ENCODE measurements at regions not wholly inside any gene's neighbourhood (a gene's known extent, or its start where the extent isn't known, plus 50 kb on each side); places are given as distances from the start of the nearest gene placed in this dataset.

DNA sequence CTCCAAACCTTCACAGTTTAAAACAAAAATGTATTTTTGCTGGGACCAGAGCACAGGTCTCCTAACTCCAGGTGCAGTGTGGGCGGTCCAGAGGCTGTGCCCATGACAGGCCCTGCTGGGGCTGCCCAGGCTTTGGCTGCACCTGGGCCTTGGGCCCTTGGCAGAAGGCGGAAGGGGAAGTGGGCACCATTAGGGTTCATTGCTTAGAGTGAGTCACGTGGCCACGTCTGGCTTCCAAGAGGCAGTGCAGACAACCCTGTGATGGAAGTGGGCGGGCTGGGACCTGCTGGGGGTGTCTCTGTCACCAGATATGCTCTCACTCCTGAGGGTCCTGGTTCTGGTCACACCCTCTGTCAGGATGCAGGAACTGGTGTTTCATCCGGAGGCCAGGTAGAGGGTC is 302.2 kb downstream of the QKI start:
- peak; percentile 30 for DNase-seq (ENCODE audit: low read depth)

DNA sequence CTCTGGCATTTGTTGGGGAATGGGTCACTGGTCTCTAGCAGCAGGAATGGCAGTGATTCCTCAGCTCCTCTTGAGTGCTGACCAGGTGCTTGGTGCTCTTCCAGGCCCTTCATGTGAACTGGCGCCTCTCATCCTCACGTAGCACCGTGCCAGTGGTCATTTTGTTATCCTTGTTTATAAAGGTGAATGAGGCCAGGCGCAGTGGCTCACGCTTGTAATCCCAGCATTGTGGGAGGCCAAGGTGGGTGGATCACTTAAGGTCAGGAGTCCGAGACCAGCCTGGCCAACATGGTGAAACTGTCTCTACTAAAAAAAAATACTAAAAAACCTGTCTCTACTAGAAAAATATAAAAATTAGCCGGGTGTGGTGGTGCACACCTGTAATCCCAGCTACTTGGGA is 301.3 kb downstream of the QKI start:
- DNase-seq (ENCODE audit: low read depth): no peak
- TF ChIP-seq, protein P1, sequence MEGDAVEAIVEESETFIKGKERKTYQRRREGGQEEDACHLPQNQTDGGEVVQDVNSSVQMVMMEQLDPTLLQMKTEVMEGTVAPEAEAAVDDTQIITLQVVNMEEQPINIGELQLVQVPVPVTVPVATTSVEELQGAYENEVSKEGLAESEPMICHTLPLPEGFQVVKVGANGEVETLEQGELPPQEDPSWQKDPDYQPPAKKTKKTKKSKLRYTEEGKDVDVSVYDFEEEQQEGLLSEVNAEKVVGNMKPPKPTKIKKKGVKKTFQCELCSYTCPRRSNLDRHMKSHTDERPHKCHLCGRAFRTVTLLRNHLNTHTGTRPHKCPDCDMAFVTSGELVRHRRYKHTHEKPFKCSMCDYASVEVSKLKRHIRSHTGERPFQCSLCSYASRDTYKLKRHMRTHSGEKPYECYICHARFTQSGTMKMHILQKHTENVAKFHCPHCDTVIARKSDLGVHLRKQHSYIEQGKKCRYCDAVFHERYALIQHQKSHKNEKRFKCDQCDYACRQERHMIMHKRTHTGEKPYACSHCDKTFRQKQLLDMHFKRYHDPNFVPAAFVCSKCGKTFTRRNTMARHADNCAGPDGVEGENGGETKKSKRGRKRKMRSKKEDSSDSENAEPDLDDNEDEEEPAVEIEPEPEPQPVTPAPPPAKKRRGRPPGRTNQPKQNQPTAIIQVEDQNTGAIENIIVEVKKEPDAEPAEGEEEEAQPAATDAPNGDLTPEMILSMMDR (IDR thresholded peaks at IDR 0.05; ENCODE audit: insufficient read depth, low read depth, low read length, missing control alignments): no peak
- no peak overlapping the region for H3K4me3 ChIP-seq (ENCODE audit: low read depth, low read length)

More for the DNA sequence above, 302.2 kb downstream of the QKI start:
- TF ChIP-seq, protein P1 (IDR thresholded peaks at IDR 0.05; ENCODE audit: insufficient read depth, low read depth, low read length, missing control alignments): no peak
- H3K4me3 ChIP-seq (ENCODE audit: low read depth, low read length): no peak overlapping the region

DNA sequence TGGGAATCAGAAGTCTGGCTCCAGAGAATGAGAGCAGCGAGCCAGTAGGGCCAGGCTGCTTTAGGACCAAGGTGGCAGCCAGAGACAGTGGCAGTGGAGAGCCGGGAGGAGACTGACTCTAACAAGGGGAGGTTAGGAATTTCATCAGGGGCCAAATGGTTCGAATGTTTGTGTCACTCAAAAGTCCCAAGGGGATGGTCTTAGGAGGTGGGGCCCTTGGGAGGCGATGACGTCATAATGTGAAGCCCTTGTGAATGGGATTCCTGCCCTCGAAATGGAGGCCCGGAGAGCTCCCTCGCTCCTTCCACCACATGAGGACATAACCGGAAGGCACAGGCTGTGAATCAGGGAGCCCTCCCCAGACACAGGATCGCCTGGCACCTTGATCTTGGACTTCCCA is 299.7 kb downstream of the QKI start:
- DNase-seq (ENCODE audit: low read depth): no peak
- H3K4me3 ChIP-seq (ENCODE audit: low read depth, low read length): no peak overlapping the region
- TF ChIP-seq, protein P1 (IDR thresholded peaks at IDR 0.05; ENCODE audit: insufficient read depth, low read depth, low read length, missing control alignments): no peak

DNA sequence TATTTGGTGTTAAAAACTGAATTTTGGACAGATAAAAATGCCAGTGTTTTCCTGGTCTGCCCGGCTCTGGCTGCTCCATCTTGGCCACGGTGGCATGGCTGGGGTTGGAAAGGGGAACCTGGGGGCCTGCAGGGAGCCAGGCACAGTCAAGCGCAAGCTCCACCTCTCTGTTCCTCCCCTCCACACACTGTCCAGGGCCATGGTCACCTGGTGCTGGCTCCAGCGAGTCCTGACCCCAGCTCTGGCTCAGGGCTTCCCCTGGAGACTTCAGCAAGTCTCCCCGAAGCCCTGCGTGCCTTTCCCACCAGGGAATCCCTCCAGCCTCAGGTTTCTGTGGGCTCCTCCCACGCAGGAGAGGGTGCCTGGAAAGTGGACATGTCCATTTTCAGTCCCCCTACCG is 298.5 kb downstream of the QKI start:
- TF ChIP-seq, protein P1 (IDR thresholded peaks at IDR 0.05; ENCODE audit: insufficient read depth, low read depth, low read length, missing control alignments): no peak
- H3K4me3 ChIP-seq (ENCODE audit: low read depth, low read length): no peak overlapping the region
- DNase-seq (ENCODE audit: low read depth): no peak

DNA sequence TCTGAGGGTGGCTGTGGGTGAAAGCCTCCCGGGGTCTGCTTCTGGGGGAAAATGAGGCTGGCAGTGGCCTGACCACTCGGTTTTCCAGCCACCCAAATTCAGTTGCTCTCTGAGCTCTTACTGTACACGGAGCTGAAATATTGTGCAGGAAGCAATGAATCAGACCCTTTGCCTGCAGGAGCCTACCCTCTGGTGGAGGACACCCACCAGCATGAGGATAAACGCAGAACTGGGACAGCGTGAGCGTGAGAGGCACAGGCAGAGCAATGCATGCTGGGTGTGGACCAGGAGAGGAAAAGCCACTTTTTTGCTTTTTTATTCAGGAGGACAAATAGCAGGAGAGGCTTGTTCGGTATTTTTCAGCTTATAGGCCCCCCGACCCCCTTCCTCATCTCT is 298.0 kb downstream of the QKI start:
- TF ChIP-seq, protein P1 (IDR thresholded peaks at IDR 0.05; ENCODE audit: insufficient read depth, low read depth, low read length, missing control alignments): no peak
- no peak for DNase-seq (ENCODE audit: low read depth)
- H3K4me3 ChIP-seq (ENCODE audit: low read depth, low read length): no peak overlapping the region

DNA sequence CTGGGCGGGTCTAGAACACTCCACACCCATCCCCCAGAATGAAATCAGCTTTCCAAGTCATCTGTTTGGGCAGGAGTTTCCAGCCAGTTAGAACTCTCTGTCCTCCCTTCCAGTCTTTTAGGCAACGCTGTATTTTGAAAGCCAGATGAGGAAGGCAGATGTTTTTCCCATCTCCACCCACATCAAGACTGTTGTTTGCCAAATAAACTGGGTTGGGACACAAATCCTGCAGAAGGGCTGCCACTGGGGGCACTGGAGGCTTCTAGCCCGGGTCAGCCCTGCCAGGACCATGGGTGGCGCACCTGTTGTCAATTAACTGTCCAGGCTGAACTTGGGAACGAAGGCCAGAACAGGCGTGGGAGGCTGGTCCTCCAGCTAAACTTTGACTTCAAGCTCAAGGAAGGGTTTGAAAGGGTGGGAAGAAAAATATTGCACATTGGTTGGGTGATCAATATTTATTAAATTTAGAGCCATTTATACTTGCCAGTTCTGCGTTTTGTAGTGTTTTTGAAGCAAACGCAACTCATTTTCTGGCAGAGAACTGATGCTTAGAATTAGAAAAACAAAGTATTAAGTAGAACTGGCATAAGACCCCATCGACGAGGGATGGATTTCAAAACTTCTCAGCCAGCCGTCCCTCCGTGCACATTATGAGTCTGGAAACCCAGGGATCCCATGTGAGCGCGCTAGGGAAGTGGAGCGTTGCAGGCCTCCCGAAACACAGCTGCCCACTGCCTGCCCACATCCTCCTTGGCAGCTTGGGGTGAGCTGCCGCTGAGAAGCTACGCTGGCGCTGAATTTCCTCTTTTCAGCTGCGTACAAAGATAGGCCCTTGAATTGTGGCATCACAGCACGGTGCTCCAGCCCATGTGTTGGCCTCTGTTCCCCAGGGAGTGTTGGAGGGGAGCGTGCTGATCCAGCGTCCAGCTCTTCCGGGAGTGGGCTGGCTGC is 297.4 kb downstream of the QKI start:
- peak; percentile 79 for DNase-seq (ENCODE audit: low read depth)
- no peak overlapping the region for H3K4me3 ChIP-seq (ENCODE audit: low read depth, low read length)
- TF ChIP-seq, protein P1 (IDR thresholded peaks at IDR 0.05; ENCODE audit: insufficient read depth, low read depth, low read length, missing control alignments): peak; percentile 14
